ENCODE measurements at regions not wholly inside any gene's neighbourhood (a gene's known extent, or its start where the extent isn't known, plus 50 kb on each side); places are given as distances from the start of the nearest gene placed in this dataset.

DNA sequence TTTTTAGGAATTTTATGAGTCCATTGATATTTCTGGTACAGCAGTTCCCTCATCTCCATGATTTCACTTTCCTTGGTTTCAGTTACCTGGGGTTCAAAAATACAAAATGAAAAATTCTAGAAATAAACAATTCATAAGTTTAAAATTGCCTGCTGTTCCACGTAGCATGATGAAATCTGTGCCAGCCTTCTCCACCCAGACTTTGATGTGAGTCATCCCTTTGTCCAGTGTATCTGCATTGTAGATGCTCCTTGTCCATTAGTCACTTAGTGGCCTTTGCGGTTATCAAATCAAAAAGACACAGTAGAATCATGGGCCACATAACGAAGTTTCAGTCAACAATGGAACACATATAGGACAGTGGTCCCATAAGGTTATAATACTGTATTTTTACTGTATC lies 286.9 kb downstream of the PTEN start:
- no peaks in the 10 kb centered on the region for H3K36me3 ChIP-seq (ENCODE audit: control insufficient read depth in 3 of 3, insufficient read depth in 2 of 3, low read depth in 1 of 3, low read length in 3 of 3)
- DNase-seq (no peak), FAIRE-seq (no peak)
- WGBS, 3 donors: 84 to 95% (median 94%) methylated on average over 3 of the region's 3 CpGs
- no peak overlapping the region for H3K4me3 ChIP-seq (ENCODE audit: low read depth in 1 of 3, low read length in 3 of 3)
- H3K27ac ChIP-seq (ENCODE audit: low read depth in 1 of 3, low read length in 2 of 3): no peak overlapping the region
- H3K9me3 ChIP-seq (ENCODE audit: control insufficient read depth in 2 of 2, insufficient read depth in 1 of 2, low read depth in 1 of 2, low read length in 1 of 2): no peaks in the 10 kb centered on the region
- peaks cover 0 to 5% (median 0%) of the 10 kb centered on the region in 3 donors for H3K4me1 ChIP-seq (ENCODE audit: control insufficient read depth in 3 of 3, insufficient read depth in 2 of 3, low read depth in 1 of 3, low read length in 2 of 3)
- no peaks in the 10 kb centered on the region for H3K27me3 ChIP-seq (ENCODE audit: control insufficient read depth in 3 of 3, insufficient read depth in 3 of 3, low read length in 3 of 3)

DNA sequence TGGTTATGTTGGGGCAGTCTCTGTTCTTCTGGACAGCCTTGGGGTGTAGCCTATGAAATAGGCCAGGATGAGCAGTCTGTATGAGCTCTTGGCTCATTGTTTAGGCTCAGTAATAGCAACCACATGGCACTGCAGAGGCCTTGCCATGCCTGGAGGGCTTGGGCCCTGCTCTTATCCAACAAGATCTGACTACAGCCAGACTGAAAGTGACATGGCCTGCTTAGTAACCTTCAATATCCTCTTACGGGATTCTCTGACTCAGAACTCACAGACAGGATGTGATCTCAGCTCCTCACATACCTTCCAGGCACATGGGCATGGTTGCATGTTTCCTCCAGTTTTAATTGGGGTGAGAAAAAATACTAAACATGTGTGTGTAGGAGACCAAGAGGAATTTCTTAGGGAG lies 289.3 kb downstream of the PTEN start:
- DNase-seq (peak in 1 of 2 donors; percentile 19), FAIRE-seq (no peak)
- no peak overlapping the region for H3K4me3 ChIP-seq (ENCODE audit: low read depth in 1 of 3, low read length in 3 of 3)
- no peaks in the 10 kb centered on the region for H3K27me3 ChIP-seq (ENCODE audit: control insufficient read depth in 3 of 3, insufficient read depth in 3 of 3, low read length in 3 of 3)
- no peaks in the 10 kb centered on the region for H3K9me3 ChIP-seq (ENCODE audit: control insufficient read depth in 2 of 2, insufficient read depth in 1 of 2, low read depth in 1 of 2, low read length in 1 of 2)
- peaks cover 0 to 5% (median 0%) of the 10 kb centered on the region in 3 donors for H3K4me1 ChIP-seq (ENCODE audit: control insufficient read depth in 3 of 3, insufficient read depth in 2 of 3, low read depth in 1 of 3, low read length in 2 of 3)
- H3K27ac ChIP-seq (ENCODE audit: low read depth in 1 of 3, low read length in 2 of 3): peak overlapping the region in 2 of 3 donors; percentile 24 to 47
- no peaks in the 10 kb centered on the region for H3K36me3 ChIP-seq (ENCODE audit: control insufficient read depth in 3 of 3, insufficient read depth in 2 of 3, low read depth in 1 of 3, low read length in 3 of 3)
- 33 to 64% (median 48%) methylated on average over 1 of the region's 1 CpG for WGBS, 3 donors

DNA sequence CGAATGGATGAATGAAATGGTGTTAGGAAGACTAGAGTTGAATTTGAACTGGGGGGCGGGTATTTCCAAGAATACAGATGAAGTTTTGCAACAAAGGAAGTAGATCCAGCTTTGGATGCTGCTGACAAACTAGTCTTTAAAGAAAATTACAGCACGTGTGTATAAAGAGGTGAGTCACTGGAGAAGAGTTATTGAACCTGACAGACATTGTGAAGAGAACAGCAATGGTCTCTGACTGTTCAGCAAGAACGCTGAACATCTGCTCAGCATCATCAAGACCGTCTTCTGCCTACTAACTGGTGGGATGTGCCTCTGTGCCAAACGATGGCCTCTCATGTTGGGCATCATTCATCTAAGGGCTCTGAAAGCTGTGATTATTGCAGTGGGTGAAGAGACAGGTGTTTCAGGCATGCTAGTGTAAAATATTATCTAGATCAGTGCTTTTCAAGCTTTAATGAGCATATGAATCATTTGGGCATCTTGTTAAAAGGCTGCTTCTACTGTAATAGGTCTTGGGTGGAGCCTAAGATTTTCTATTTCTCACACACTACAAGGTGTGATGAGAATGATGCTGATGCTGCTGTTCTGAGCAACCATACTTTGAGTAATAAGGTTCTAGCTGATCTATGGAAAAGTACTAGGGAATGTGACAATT lies 291.3 kb downstream of the PTEN start:
- Histone ChIP-seq H3K36me3 (ENCODE audit: control insufficient read depth in 3 of 3, insufficient read depth in 2 of 3, low read depth in 1 of 3, low read length in 3 of 3) (no peaks in the 10 kb centered on the region), H3K4me1 (ENCODE audit: control insufficient read depth in 3 of 3, insufficient read depth in 2 of 3, low read depth in 1 of 3, low read length in 2 of 3) (peaks cover 0 to 5% (median 4%) of the 10 kb centered on the region in 3 donors), H3K4me3 (ENCODE audit: low read depth in 1 of 3, low read length in 3 of 3) (no peak overlapping the region), H3K9me3 (ENCODE audit: control insufficient read depth in 2 of 2, insufficient read depth in 1 of 2, low read depth in 1 of 2, low read length in 1 of 2) (no peaks in the 10 kb centered on the region), H3K27ac (ENCODE audit: low read depth in 1 of 3, low read length in 2 of 3) (no peak overlapping the region), H3K27me3 (ENCODE audit: control insufficient read depth in 3 of 3, insufficient read depth in 3 of 3, low read length in 3 of 3) (no peaks in the 10 kb centered on the region)
- no peak for DNase-seq
- WGBS, 3 donors: 84 to 86% (median 86%) methylated on average over 6 of the region's 6 CpGs
- no peak for FAIRE-seq

DNA sequence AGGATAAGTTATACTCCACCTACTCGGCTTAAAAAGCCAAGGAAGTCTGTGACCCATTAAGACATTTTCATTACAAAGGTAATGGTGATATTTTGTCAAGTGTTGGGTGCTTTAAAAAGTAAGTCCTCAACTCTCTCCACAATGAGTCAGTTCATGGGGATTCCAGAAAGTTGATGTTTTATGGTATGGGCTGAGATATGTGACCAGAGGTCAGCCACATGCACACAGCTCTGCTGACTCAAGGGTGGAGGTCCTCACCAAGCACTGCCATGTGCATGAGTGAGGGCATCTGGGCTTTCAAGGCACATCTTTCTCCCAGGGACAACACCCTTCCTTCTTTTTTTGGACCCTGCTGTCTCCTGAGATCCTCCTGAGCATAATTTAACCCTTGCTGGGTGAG lies 292.9 kb downstream of the PTEN start:
- DNase-seq (no peak), FAIRE-seq (no peak)
- WGBS, 3 donors: 92 to 97% (median 97%) methylated on average over 1 of the region's 1 CpG
- Histone ChIP-seq H3K27ac (ENCODE audit: low read depth in 1 of 3, low read length in 2 of 3) (no peak overlapping the region), H3K9me3 (ENCODE audit: control insufficient read depth in 2 of 2, insufficient read depth in 1 of 2, low read depth in 1 of 2, low read length in 1 of 2) (no peaks in the 10 kb centered on the region), H3K4me1 (ENCODE audit: control insufficient read depth in 3 of 3, insufficient read depth in 2 of 3, low read depth in 1 of 3, low read length in 2 of 3) (peaks cover 0 to 5% (median 4%) of the 10 kb centered on the region in 3 donors), H3K27me3 (ENCODE audit: control insufficient read depth in 3 of 3, insufficient read depth in 3 of 3, low read length in 3 of 3) (no peaks in the 10 kb centered on the region), H3K36me3 (ENCODE audit: control insufficient read depth in 3 of 3, insufficient read depth in 2 of 3, low read depth in 1 of 3, low read length in 3 of 3) (no peaks in the 10 kb centered on the region), H3K4me3 (ENCODE audit: low read depth in 1 of 3, low read length in 3 of 3) (no peak overlapping the region)

DNA sequence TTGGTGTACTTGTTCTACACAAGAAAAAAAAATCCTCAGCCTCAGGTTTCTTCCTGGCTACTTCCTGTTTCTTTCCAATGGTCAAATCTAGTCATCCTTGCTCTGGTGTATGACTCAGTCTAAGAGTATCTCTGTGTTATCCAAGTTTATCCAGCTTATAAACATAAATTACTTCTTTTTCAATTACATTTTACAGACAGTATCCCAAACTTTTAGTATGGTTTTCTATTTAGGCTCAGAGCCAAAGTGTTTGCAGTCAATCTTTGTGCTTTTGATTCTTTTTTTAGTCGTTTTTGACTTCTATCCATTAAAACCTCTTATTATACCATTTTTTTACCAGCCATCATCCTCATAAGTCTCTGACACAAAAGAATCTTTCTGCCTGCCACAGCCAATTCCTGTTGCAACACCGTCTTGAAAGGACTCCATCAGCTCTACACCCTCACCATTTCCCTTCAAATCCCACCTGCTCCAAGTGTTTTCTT lies 294.6 kb downstream of the PTEN start:
- H3K9me3 ChIP-seq (ENCODE audit: control insufficient read depth in 2 of 2, insufficient read depth in 1 of 2, low read depth in 1 of 2, low read length in 1 of 2): no peaks in the 10 kb centered on the region
- FAIRE-seq (no peak), DNase-seq (peak in 1 of 2 donors; percentile 13)
- peaks cover 0 to 4% (median 0%) of the 10 kb centered on the region in 3 donors for H3K4me1 ChIP-seq (ENCODE audit: control insufficient read depth in 3 of 3, insufficient read depth in 2 of 3, low read depth in 1 of 3, low read length in 2 of 3)
- H3K4me3 ChIP-seq (ENCODE audit: low read depth in 1 of 3, low read length in 3 of 3): no peak overlapping the region
- no peaks in the 10 kb centered on the region for H3K36me3 ChIP-seq (ENCODE audit: control insufficient read depth in 3 of 3, insufficient read depth in 2 of 3, low read depth in 1 of 3, low read length in 3 of 3)
- no peaks in the 10 kb centered on the region for H3K27me3 ChIP-seq (ENCODE audit: control insufficient read depth in 3 of 3, insufficient read depth in 3 of 3, low read length in 3 of 3)
- H3K27ac ChIP-seq (ENCODE audit: low read depth in 1 of 3, low read length in 2 of 3): peak overlapping the region in 1 of 3 donors; percentile 66
- WGBS, 3 donors: 51 to 73% (median 69%) methylated on average over 2 of the region's 2 CpGs

DNA sequence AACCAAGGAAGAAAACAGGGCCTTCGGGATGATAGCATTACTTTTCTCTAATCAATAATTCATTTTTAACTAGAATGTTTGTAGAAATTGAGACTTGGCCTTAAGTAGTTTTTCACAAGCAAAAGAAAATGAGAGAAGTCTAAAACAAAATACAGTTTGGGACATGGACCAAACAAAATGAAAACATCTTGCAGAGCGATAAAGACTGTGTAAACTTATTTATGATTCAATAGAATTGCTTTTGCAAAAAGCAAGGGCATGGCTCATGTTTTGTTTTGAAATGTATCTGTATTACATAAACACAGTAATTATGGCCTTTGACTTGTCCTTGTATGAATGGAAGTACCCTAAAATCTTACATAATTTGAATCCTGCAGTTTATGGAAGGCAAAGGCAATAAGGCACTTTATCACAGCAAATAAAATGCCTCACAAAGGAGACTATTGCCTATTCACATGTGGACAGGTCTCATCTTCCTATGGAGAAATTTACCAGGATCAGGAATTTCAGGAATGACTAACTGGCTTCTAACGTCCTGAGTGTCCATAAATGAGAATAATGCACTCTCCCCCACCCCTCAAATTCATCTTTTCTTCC lies 295.2 kb downstream of the PTEN start:
- no peak for DNase-seq
- Histone ChIP-seq H3K36me3 (ENCODE audit: control insufficient read depth in 3 of 3, insufficient read depth in 2 of 3, low read depth in 1 of 3, low read length in 3 of 3) (no peaks in the 10 kb centered on the region), H3K27me3 (ENCODE audit: control insufficient read depth in 3 of 3, insufficient read depth in 3 of 3, low read length in 3 of 3) (no peaks in the 10 kb centered on the region), H3K9me3 (ENCODE audit: control insufficient read depth in 2 of 2, insufficient read depth in 1 of 2, low read depth in 1 of 2, low read length in 1 of 2) (no peaks in the 10 kb centered on the region), H3K27ac (ENCODE audit: low read depth in 1 of 3, low read length in 2 of 3) (peak overlapping the region in 1 of 3 donors; percentile 66), H3K4me1 (ENCODE audit: control insufficient read depth in 3 of 3, insufficient read depth in 2 of 3, low read depth in 1 of 3, low read length in 2 of 3) (peaks cover 0 to 4% (median 0%) of the 10 kb centered on the region in 3 donors), H3K4me3 (ENCODE audit: low read depth in 1 of 3, low read length in 3 of 3) (no peak overlapping the region)
- FAIRE-seq: no peak
- 54 to 75% (median 69%) methylated on average over 3 of the region's 3 CpGs for WGBS, 3 donors

DNA sequence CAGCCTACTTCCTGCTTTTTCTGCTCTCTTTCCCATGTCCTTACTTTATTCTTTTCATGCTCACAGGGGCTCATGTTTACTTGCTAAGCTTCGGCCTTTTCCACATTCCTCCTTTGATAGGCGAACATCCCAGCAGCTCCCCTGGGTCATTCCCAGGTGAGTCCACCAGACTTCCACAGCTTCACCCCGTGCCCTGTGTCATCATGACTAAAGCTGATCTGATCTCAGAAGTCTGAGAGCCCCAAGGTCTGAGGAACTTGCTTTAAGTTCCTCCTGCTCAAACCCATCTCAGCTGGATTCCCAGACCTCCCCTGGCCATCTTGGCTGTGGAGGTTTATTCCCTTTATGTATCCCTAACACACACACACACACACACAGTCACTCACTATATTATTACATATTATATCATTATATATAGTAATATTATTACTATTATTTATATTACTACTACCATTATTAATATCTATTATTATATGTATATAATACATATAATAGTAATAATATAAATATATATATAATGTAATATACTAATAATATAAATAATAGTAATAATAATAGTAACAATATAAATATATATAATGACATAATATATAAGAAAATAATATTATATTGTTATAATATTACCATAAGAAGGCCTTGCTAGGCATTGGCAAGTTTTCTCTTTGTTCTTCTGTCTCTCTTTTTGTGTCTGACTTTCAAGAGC lies 295.9 kb downstream of the PTEN start:
- Histone ChIP-seq H3K27ac (ENCODE audit: low read depth in 1 of 3, low read length in 2 of 3) (peak overlapping the region in 1 of 3 donors; percentile 33), H3K4me3 (ENCODE audit: low read depth in 1 of 3, low read length in 3 of 3) (no peak overlapping the region), H3K4me1 (ENCODE audit: control insufficient read depth in 3 of 3, insufficient read depth in 2 of 3, low read depth in 1 of 3, low read length in 2 of 3) (peaks cover 0 to 4% (median 0%) of the 10 kb centered on the region in 3 donors), H3K36me3 (ENCODE audit: control insufficient read depth in 3 of 3, insufficient read depth in 2 of 3, low read depth in 1 of 3, low read length in 3 of 3) (no peaks in the 10 kb centered on the region), H3K9me3 (ENCODE audit: control insufficient read depth in 2 of 2, insufficient read depth in 1 of 2, low read depth in 1 of 2, low read length in 1 of 2) (no peaks in the 10 kb centered on the region), H3K27me3 (ENCODE audit: control insufficient read depth in 3 of 3, insufficient read depth in 3 of 3, low read length in 3 of 3) (no peaks in the 10 kb centered on the region)
- FAIRE-seq (peak; percentile 95), DNase-seq (no peak)
- WGBS, 3 donors: 51 to 63% (median 53%) methylated on average over 3 of the region's 3 CpGs

DNA sequence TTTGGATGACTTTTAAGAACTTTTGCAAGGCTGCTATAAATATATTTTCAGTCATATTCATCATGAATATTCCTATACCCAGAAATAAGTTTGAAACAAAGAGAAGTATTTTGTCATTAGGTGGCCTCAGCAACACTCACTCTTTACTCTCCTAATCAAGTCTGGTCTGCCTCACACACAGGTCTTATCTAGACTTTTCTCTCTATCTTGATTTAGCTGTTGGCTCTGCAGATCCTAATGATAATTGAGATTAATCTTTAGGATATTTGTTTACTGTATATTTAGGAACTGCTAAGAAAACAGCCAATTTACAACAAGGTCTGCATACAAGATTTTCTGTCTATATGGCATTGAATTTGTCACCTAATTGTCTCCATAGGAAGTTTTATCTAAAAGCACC lies 297.6 kb downstream of the PTEN start:
- FAIRE-seq (no peak), DNase-seq (no peak)
- no peaks in the 10 kb centered on the region for H3K27me3 ChIP-seq (ENCODE audit: control insufficient read depth in 3 of 3, insufficient read depth in 3 of 3, low read length in 3 of 3)
- H3K4me1 ChIP-seq (ENCODE audit: control insufficient read depth in 3 of 3, insufficient read depth in 2 of 3, low read depth in 1 of 3, low read length in 2 of 3): peaks cover 0 to 4% (median 0%) of the 10 kb centered on the region in 3 donors
- H3K4me3 ChIP-seq (ENCODE audit: low read depth in 1 of 3, low read length in 3 of 3): no peak overlapping the region
- H3K9me3 ChIP-seq (ENCODE audit: control insufficient read depth in 2 of 2, insufficient read depth in 1 of 2, low read depth in 1 of 2, low read length in 1 of 2): no peaks in the 10 kb centered on the region
- no peak overlapping the region for H3K27ac ChIP-seq (ENCODE audit: low read depth in 1 of 3, low read length in 2 of 3)
- H3K36me3 ChIP-seq (ENCODE audit: control insufficient read depth in 3 of 3, insufficient read depth in 2 of 3, low read depth in 1 of 3, low read length in 3 of 3): no peaks in the 10 kb centered on the region

Measured in small intestine (tissue), 7 donors.